Mucosa of stomach (tissue), 1 donor: ENCODE measurements at regions not wholly inside any gene's neighbourhood (a gene's known extent, or its start where the extent isn't known, plus 50 kb on each side); places are given as distances from the start of the nearest gene placed in this dataset.
"Not testable (repeated sequence)": the region's sequence is repeated elsewhere in the genome, so short reads cannot be mapped to it uniquely, and the experiment has no call there.

Experiments
- H3K27me3 ChIP-seq: one replicate; pipeline ENCODE4 v1.7.0; 2013; ENCODE audit warnings: mild to moderate bottlenecking, low read length; ENCODE audit not compliant: control insufficient read depth, insufficient read depth
- H3K36me3 ChIP-seq: one replicate; pipeline ENCODE4 v1.7.0; 2013; ENCODE audit warnings: low read length; ENCODE audit not compliant: control insufficient read depth, insufficient read depth
- H3K4me1 ChIP-seq: one replicate; pipeline ENCODE4 v1.7.0; 2013; ENCODE audit warnings: mild to moderate bottlenecking, low read length; ENCODE audit not compliant: control insufficient read depth, insufficient read depth
- H3K4me3 ChIP-seq: one replicate; pipeline ENCODE4 v1.7.0; 2013; ENCODE audit warnings: low read length
- H3K9ac ChIP-seq: one replicate; pipeline ENCODE4 v1.7.0; 2013; ENCODE audit warnings: mild to moderate bottlenecking, low read length, moderate library complexity
- H3K9me3 ChIP-seq: one replicate; pipeline ENCODE4 v1.7.0; 2013; ENCODE audit warnings: mild to moderate bottlenecking, low read length, moderate library complexity; ENCODE audit not compliant: control insufficient read depth
- donor health status: Pancreatic carcinoma.

DNA sequence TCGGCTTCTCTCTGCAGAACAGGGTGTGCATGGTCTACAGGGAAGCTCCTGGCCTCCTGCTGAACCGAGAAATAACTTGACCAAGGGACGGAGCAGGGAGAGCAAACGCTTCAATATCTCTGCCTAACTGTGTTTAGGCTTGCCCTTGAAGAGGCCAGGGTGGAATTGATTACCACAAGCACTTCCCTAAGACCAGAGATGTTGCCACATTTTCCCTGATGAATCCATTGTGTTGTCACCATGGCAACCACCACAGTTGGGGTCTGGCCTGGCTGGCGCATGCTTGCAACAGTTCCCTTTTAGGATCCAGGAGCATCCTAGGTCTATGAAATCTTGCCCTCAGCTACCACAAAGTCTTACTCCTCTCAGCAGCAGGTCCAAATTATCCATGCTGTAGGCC, 213.5 kb upstream of the SULF2 start:
- H3K36me3 ChIP-seq: no peaks in the 10 kb centered on the region
- no peaks in the 10 kb centered on the region for H3K4me1 ChIP-seq
- H3K4me3 ChIP-seq: no peak overlapping the region
- no peaks in the 10 kb centered on the region for H3K9me3 ChIP-seq
- H3K9ac ChIP-seq: no peak overlapping the region
- no peaks in the 10 kb centered on the region for H3K27me3 ChIP-seq

DNA sequence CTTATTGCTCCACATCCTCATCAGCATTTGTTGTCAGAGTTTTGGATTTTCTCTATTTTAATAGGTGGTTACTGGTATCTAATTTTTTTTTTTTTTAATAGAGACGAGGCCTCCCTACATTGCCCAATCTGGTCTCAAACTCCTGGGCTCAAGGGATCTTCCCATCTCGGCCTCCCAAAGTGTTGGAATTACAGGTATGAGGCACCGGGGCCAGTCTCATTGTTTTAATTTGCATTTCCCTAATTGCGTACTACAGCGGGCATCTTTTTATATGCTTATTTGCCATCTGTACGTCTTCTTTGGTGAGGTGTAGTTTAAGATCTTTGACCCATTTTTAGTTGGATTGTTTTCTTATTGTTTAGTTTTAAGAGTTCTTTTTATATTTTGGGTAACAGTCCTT, 210.4 kb upstream of the SULF2 start:
- no peaks in the 10 kb centered on the region for H3K4me1 ChIP-seq
- no peaks in the 10 kb centered on the region for H3K36me3 ChIP-seq
- H3K4me3 ChIP-seq: no peak overlapping the region
- H3K9me3 ChIP-seq: no peaks in the 10 kb centered on the region
- no peak overlapping the region for H3K9ac ChIP-seq
- no peaks in the 10 kb centered on the region for H3K27me3 ChIP-seq

DNA sequence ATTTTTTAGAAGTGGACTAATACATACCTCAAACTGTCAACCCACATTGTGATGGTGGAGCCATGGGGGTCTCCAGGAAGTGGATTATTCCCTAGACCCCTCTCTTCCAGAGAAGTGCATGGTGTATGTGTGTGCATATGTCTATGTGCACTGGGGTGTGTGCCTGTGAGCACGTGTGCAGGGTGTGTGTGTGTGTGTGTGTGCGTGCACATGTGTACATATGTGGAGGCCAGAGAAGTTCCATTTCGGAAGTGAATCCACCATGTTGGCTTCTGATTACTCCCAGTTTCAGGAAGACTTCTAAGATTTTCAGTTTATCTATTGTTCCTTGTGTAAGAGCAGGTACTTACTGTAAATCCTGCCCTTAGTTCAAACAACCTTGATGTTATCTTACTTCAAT, 208.5 kb upstream of the SULF2 start:
- Histone ChIP-seq H3K9me3 (no peaks in the 10 kb centered on the region), H3K4me3 (no peak overlapping the region), H3K27me3 (no peaks in the 10 kb centered on the region), H3K4me1 (peaks cover 15% of the 10 kb centered on the region), H3K36me3 (no peaks in the 10 kb centered on the region), H3K9ac (no peak overlapping the region)

DNA sequence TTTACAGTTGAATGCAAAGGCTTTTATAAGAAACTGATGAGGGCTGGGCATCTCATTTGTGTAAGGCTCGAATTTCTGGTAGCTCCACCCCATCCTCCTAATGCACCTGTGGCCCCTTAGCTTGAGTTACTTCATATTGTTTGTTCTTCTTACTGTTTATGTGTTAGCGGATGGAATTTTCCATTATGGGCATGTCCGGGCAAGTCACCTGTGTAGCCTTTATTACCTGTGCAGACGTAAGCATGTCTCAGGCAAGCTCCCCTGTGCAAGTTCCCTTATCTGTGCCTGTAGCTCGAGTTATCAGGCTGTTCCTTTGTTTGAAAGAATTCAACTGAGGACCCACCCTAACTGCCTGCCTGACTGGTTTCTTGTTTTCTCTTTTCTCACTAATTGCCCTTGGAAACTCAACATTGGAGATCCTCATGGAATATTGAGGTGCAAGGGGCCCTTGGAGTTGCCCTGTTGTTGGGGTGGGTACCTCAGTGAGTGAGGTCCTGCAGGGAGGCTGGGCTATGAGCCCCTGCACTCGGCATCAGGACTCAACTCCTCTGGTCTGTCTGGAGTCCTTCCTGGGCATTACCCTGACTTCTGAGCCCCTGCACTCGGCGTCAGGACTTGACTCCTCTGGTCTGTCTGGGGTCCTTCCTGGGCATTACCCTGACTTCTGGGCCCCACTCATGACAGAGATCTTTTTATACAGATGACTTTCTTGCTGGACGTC, 207.9 kb upstream of the SULF2 start:
- Histone ChIP-seq H3K9me3 (no peaks in the 10 kb centered on the region), H3K9ac (no peak overlapping the region), H3K36me3 (no peaks in the 10 kb centered on the region), H3K27me3 (no peaks in the 10 kb centered on the region), H3K4me3 (no peak overlapping the region), H3K4me1 (peaks cover 15% of the 10 kb centered on the region)

DNA sequence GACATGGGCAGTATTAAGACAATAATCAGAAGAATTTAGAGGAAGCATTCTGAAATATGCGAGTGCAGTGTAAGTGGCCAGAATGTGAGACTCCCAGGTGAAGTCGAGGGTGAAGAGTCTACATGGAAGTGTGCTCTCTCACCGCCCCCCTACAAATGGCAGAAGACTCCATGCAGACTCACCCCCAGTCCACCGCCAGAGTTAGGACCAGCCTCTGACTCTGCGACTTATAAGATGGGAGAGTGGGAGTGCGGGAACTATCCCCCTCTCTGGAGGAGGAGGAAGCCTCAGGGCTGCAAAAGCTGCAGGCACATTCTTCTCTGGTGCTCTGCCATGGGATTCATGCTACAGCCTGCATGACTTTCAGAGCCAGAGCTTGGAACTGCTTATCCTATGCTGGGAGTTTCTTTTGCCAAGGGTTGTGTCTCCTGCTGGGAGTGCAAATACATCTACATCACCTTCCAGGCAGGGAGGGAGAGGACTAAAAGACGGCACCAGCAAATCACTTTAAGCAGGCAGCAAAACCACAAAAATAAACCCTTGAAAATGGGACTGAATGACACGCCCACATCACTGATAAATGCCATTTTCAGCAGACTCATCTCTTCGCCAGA, 206.7 kb upstream of the SULF2 start:
- Histone ChIP-seq H3K27me3 (no peaks in the 10 kb centered on the region), H3K9me3 (no peaks in the 10 kb centered on the region), H3K9ac (no peak overlapping the region), H3K36me3 (no peaks in the 10 kb centered on the region), H3K4me3 (no peak overlapping the region), H3K4me1 (peaks cover 15% of the 10 kb centered on the region)

DNA sequence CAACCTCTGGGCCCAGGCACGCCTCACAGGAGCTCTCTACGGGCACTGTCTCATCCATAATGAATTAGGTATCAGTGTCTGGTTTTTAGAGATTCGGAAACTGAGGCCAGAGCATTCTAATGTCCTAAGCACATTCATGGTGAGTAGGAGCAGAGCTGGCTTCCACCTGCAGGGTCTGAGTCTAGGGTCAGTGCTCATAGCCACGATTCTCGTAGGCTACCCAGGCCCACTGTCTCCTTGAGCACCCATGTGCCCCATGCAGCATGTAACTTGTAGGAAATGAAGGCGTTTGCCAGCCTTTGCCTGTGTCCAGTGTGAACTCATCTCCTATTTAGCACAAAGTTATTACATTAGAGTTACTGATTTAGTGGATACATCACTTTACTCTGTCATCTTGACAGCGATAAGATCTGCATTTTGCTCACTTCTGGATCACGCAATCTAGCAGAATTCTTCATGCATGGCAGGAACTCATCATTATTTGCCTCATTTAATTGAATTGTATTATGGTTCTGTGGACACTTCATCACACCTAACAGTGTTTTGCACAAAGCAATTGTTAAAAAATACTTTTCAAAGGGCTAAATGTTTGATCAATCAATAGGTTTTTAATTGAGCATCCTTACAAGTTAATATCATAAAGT, 205.3 kb upstream of the SULF2 start:
- Histone ChIP-seq H3K4me3 (no peak overlapping the region), H3K27me3 (no peaks in the 10 kb centered on the region), H3K9me3 (no peaks in the 10 kb centered on the region), H3K36me3 (no peaks in the 10 kb centered on the region), H3K4me1 (peaks cover 15% of the 10 kb centered on the region), H3K9ac (no peak overlapping the region)

DNA sequence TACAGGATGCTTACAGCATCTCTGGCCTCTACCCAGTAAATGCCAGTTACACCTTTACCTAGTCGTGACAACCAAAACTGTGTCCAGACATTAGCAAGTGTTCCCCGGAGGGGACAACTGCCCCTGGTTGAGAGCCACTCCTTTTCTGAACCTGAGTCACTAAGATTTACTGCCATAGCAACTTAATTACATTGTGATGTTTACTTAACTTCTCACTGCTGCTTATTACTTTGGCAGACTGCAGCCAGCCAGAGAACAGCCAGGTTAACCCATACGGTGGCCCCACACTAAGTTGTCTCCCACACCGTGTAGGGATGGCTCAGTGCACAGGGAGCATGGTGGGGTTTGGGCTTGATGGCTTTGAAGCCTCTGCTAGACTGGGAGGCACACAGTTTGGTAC, 204.7 kb upstream of the SULF2 start:
- no peaks in the 10 kb centered on the region for H3K36me3 ChIP-seq
- H3K9ac ChIP-seq: no peak overlapping the region
- H3K4me1 ChIP-seq: peaks cover 15% of the 10 kb centered on the region
- H3K27me3 ChIP-seq: no peaks in the 10 kb centered on the region
- no peak overlapping the region for H3K4me3 ChIP-seq
- no peaks in the 10 kb centered on the region for H3K9me3 ChIP-seq

DNA sequence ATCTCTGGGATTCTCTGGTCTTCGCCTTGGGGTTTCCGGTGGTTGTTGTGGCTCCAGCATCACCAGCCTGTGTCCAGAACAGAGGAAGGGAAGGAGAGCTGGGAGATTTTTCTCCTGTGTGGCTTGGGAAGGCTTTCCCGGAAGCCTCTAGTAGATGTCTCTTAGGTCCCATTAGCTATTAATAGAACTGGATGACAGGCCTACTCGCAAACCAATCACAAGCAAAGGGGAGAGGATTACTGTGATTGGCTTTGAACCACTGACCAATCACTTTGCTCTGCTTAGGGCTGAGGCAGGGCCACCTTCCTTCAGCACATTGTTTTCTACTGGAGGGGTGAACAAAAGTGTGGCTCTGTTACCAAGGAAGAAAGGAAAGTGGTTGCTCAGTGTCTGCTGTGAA, 203.4 kb upstream of the SULF2 start:
- Histone ChIP-seq H3K36me3 (no peaks in the 10 kb centered on the region), H3K4me1 (peaks cover 15% of the 10 kb centered on the region), H3K4me3 (no peak overlapping the region), H3K9me3 (no peaks in the 10 kb centered on the region), H3K27me3 (no peaks in the 10 kb centered on the region), H3K9ac (no peak overlapping the region)

DNA sequence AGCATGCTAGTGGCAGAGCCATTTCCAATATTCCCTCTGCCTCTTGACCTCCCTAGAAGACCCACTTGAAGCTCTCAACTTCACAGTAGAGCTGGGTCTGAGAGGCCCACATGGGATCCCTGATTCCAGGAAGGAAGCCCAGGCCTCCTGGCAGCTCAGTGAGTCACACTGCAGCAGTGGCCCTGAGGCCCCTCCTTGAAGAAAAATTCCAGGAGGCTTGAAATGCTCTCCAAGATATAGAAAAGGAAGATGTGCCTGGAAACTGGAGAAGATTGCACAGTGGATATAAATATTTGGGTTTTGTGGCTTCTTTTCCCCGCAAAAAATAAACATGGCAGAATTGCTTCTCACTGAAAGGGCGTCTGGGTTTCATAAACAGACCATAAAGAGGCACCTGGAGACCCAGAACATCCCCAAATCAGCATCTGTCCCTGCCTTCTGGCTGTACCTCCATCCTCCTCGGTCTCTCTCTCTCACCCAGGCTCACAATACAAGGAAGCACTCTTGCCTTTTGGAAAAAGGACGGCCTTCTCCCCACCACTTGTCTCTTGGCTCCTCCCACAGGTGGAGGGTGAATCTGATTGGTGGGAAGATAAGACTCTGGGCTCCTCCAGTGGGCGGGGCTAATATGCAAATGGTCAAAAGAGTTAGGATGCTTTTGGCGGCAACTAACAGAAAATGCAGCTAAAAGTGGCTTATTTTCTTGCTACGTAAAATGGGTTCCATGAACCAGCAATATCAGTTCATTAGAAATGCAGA, 200.0 kb upstream of the SULF2 start:
- Histone ChIP-seq H3K4me1 (peaks cover 12% of the 10 kb centered on the region), H3K9me3 (no peaks in the 10 kb centered on the region), H3K36me3 (no peaks in the 10 kb centered on the region), H3K27me3 (no peaks in the 10 kb centered on the region), H3K4me3 (no peak overlapping the region), H3K9ac (no peak overlapping the region)

DNA sequence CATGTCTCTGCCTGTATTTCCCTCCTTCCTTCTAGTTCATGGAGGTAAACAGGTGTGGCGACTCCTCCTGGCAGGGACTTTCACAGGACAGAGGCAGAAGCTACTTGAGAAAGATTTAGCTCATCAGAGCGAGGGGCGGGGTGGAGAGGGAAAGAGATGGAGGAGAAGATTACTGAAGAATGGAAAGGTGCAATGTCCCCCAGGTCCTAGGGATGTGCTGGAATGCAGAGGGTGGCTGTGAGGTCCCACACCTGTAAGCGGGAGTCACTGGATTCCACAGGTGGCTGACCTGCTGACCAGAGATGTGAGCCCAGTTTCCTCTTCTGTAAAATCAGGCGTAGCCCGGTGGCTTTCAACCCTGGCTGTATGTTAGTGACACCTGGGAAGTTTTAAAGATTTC, 199.2 kb upstream of the SULF2 start:
- H3K4me1 ChIP-seq: peaks cover 4% of the 10 kb centered on the region

DNA sequence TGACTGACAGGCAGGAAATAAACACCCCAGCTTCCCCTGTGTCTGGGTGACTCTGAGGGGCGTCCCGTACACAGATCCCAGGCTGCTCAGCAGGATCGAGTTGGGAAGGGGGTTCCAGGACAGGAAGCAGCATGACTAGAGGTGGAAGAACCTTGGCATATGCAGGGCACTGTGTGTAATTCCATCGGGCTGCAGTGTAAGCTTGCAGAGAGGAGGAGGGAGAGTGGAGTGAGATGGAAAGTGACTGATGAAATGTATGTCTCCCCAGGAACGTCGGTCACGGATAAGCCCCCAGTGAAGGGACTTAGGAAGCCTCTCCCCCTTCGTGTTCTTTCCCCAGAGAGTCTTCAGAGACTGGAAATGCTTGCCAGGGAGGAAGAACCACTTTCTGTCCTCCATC, 198.4 kb upstream of the SULF2 start:
- not testable (repeated sequence) for H3K9me3 ChIP-seq, H3K9ac ChIP-seq, H3K4me3 ChIP-seq, H3K36me3 ChIP-seq, H3K27me3 ChIP-seq, H3K4me1 ChIP-seq

More for the DNA sequence above, 199.2 kb upstream of the SULF2 start:
- Histone ChIP-seq H3K36me3 (no peaks in the 10 kb centered on the region), H3K9ac (no peak overlapping the region), H3K9me3 (no peaks in the 10 kb centered on the region), H3K27me3 (no peaks in the 10 kb centered on the region), H3K4me3 (no peak overlapping the region)
